NCI-H187 (cell line): ENCODE measurements at regions not wholly inside any gene's neighbourhood (a gene's known extent, or its start where the extent isn't known, plus 50 kb on each side); places are given as distances from the start of the nearest gene placed in this dataset.
"Not testable (repeated sequence)": the region's sequence is repeated elsewhere in the genome, so short reads cannot be mapped to it uniquely, and the experiment has no call there.

Experiments used
- DNase-seq, 2 experiments: peaks; one replicate each; lab custom pipeline; 2025; lab: John Stamatoyannopoulos, UW

DNA sequence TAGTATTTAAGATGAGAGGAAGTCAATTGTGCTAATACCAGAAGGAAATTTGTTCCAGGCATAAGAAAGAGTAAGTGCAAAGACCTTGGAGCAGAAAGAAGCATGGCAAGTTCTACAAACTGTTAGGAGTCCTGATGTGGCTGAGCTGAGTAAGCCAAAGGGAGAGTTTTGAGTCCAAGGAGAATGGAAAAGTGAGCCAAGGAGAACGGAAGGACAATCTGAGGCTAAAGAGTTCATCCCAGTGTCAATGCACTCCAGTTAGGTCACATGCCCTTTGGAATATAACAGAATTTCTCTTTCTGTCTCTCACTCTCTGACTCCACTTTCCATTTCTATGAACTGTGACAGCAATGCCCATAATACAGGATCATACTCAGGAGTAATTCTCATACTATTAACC lies 224.7 kb downstream of the CAAP1 start:
- DNase-seq = no peak

DNA sequence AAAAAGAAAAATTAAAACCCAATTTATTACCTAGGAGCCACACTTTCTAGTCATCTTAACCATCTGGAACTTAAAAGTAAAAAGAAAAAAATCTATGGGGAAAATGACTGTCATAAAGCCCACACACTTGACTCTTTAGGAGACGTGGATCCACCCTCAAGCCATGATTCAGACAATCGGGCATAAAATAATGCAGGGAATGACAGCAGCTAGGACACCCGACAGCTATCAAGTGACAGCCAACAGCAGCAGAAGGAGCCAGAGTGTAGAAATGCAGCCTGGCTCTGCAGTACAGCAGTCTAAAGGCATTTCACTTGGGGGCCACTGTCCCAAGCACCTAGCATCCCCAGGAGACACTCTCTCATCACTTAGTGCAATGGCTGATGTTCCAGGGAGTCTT lies 226.9 kb downstream of the CAAP1 start:
- no peak for DNase-seq

DNA sequence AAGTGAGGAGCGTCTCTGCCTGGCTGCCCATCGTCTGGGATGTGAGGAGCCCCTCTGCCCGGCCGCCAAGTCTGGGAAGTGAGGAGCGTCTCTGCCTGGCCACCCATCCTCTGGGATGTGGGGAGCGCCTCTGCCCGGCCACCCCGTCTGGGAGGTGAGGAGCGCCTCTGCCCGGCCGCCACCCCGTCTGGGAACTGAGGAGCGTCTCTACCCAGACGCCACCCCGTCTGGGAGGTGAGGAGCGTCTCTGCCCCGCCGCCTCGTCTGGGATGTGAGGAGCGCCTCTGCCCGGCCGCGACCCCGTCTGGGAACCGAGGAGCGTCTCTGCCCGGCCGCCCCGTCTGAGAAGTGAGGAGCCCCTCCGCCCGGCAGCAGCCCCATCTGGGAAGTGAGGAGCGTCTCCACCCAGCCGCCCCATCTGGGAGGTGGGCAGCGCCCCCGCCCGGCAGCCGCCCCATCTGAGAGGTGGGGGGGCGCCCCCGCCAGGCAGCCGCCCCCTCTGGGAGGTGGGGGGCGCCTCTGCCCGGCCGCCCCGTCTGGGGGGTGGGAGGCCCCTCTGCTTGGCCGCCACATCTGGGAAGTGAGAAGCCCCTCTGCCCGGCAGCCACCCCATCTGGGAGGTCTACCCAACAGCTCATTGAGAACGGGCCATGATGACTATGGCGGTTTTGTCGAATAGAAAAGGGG lies 228.4 kb downstream of the CAAP1 start:
- DNase-seq = not testable (repeated sequence)

DNA sequence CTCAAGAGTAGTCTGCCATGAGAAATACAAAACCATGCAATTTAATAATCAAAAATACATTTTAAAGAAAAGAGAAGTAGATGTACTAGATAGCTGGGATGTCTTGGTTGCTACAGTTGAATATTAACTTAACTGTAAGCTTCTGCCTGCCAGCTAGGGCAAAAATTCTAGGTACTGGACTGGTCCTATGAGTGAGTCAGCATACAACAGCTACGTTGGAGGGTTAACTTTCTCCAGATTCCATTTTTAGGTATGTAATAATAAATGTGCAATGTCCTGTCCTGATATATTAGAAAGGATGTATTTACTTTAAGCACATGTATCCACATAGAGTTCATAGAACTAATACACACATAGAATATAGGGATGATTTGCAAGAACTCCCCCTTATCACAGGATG lies 230.1 kb downstream of the CAAP1 start:
- no peak for DNase-seq

DNA sequence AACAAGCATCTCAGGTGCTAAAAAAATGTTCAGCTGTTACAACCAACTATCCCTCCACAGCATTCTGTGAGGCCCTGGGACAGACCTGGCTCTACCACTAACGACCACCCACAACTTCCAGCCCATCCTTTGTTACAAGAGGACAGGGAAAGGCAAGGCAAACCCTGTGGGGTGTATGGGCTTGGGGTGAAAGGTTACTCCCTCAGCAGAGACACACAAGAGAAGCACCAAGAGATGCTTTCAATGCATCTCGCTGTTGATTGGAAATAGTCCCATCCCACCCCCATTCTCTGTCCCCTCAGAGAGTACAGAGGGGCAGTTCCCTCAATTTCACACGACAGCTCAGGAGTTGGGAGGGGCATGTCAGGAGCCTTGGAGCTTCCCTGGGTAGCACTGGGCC lies 234.1 kb downstream of the CAAP1 start:
- no peak for DNase-seq

DNA sequence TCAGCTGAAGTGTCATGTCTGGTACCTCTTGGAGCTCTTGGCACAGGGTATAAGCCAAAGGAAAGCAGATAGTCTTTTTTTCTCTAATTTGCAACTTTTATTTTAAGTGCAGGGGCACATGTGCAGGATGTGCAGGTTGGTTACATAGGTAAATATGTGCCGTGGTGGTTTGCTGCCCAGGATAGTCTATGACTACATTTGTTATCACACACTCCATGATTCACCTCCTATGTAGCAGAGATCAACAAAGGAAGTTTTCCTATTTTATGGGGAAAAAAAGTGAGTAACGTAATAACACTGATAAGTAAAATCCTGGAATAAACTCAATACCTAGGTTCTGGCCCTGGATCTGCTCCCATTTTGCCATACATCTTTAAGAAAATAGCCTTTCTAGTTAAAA lies 234.6 kb downstream of the CAAP1 start:
- DNase-seq = no peak

DNA sequence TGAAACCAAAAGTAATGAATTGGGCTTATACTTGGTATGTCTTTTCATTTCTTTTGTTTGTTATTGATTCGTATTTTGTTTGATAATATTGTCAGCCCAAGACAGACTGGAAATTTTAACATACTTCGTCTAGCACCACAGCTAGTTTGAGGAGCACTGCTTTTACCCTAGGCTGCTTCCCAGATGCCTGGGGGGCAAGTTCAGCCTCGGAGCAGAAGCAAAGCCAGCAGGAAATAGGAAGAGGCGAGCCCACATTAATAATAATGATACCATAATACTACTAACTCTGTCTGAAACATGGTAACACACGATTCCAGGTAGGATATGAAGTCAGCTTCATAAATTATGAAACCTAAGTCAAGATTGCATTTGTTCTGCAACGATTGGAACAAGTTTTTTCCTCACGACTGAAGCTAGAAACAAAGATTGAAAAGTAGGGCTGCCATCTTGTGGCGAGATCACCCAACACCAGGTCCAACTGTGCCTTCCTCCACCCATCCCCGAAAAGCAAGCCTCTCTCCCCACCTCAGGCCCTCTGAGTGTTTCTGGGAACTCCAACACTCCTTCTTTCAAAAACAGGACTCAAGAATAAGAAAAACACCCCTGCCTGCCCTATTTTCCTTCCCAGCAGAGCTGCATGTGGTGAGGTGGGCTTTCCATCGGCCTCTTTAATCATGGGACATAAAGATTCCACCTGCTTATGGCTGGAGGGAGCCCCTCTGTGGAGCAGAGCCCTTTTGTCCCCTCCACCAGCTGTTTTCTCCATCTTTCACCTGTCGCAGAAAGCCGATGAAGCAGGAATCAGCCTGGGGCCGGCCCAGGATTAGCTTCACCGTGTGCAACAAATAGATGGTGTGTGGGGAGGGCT lies 236.4 kb downstream of the CAAP1 start:
- no peak for DNase-seq

DNA sequence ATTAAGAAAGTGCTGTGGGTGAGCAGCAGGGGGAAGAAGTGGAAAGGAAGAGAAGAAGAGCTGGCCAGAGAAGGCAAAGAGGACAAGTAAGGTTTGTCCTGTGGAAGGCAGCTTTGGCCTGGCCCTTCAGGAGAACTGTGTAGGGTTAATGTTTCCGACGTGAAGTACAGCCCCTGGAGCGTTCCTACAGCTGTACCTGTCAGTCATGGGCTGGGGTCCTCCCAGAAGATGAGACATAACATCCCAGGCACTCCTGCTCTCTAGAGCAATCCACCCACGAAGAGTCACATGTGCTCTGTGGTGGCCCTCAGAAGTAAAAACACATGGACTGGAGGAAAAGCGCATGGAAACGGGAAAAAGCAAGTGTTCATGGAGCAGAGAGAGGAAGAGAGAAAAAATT lies 237.4 kb downstream of the CAAP1 start:
- DNase-seq = no peak

DNA sequence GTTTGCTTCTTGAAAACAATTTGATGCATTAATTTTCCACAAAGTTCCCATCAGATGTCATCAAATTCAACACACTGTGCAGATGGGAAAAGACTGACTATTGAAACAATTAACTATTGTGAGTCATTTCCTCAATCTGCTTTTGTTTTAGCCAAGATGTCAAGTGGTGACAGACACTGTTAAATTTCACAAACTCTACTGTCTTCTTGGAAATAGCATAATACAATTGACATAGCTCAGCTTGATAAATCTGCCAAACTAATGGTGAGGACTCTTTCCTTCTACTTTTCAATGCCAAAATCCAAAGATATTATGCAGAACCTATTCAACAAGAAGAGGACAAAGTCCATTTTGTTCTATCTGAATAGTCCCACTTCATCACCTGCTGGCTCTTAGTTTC lies 242.3 kb downstream of the CAAP1 start:
- no peak for DNase-seq

DNA sequence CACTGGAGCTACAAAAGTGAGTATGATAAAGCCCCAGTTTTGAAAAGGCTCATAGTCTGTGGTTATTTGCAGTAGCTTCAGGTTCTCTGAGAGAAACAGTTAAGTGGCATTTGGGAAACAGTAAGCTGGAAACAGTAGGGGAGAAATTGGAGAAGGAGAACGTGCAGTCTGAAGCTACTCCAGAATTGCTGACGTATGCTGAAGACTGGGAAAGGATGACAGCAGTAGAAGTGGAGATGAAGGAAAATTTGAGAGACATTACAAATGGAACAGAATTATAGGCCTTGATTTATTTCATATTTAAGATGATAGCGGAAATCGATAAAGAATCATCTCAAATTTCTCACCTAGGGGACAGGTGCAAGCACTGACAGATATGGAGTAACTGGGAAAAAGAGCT lies 248.8 kb downstream of the CAAP1 start:
- no peak for DNase-seq

DNA sequence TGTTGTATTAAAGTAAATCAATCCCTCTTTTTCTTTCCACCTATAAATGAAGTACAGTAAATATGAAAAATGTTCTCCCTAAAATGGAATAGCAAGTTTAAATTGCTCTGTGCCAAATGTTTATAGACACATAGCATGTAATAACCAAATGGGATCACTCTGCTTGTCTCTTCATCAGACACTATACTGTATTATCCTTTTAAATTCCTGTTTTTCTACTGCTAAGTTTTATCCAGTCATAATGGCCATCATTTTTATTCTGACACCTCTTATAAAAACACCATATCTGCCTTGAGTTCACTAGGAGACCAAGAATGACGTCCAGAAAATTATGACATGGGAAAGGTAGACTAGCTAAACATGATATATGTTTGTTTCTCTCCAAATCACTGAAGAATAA lies 252.8 kb downstream of the CAAP1 start:
- no peak for DNase-seq

DNA sequence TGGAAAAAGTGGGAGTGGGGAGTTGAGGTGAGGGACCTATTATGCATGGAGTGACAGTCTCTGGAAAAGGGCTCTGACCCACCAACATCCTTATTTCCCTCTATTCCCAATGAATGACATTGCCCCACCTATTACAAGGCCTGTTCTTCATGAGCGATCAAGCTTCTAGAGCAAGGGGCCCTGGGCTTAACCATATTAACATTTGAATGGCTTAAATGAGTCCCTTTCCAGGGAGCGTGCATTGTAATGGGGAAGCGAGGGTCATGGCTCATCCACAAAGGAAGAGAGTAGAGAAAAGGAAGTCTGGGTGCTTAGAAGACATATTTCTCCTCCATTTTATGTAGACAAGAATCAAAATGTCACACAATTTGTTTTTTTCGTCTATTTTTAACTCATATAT lies 255.5 kb downstream of the CAAP1 start:
- no peak for DNase-seq

DNA sequence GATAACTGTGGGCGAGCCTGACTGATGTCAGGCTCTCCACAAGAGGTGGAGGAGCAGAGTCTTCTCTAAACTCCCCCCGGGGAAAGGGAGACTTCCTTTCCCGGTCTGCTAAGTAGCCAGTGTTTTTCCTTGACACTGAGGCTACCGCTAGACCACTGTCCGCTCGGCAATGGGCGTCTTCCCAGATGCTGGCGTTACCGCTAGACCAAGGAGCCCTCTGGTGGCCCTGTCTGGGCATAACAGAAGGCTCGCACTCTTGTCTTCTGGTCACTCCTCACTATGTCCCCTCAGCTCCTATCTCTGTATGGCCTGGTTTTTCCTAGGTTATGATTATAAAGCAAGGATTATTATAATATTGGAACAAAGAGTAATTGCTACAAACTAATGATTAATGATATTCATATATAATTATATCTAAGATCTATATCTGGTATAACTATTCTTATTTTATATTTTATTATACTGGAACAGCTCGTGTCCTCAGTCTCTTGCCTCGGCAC lies 278.7 kb downstream of the CAAP1 start:
- DNase-seq = not testable (repeated sequence)

DNA sequence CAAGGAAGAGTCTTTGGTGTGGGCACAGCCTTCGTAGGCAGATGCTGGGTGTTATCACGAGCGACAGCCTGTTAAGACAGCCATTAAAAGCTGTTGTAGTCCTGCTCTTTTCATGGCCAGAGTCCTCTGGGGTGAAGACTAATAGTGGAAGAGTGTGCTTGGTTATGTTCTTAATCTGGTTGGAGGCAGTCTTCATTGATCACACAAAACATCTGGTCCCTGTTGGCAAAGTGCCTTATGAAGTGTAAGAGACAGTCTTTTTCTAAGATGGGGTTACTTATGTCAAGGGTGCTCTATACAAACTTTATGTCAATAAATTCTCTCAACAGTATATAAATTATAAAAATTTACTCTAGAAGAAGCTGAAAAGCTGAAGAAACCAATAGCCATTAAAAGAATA lies 280.4 kb downstream of the CAAP1 start:
- no peak for DNase-seq

DNA sequence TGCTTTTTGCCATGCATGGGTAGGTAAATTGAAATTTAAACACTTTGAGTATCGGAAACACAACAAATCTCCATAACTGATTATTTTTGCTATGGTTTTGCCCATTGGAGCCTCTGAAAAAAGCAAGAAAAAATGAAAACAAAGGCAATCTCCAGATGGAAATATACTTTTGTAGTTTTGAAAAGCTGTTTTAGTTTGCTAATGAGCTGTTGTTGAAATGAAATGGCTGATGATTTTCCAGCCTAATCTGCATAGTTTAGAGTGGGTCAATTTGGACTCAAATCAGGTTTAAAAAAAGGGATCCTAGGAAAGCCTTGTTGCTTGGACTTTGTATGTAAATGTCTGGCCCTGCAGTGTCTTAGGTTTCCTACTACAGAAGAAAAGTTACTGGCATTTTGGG lies 285.8 kb downstream of the CAAP1 start:
- DNase-seq = no peak

DNA sequence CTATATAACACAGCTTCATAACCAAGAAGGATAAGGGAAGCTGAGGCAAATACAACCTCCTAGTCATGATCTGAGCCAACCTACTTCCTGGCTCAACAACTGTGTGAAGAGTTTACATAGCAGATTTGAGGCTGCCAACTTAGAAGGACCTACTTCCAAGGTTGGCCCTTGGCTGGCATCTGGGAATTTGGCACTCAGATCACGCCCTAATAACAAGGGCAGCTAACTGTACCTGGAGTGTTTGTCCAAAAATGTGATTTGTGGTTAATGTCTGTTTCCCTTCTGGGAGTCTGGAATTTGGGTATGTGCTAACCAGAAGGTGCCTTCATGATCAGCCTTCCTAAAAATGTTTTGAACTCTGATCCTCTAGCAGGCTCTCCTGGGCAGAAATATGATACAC lies 287.2 kb downstream of the CAAP1 start:
- DNase-seq = no peak

DNA sequence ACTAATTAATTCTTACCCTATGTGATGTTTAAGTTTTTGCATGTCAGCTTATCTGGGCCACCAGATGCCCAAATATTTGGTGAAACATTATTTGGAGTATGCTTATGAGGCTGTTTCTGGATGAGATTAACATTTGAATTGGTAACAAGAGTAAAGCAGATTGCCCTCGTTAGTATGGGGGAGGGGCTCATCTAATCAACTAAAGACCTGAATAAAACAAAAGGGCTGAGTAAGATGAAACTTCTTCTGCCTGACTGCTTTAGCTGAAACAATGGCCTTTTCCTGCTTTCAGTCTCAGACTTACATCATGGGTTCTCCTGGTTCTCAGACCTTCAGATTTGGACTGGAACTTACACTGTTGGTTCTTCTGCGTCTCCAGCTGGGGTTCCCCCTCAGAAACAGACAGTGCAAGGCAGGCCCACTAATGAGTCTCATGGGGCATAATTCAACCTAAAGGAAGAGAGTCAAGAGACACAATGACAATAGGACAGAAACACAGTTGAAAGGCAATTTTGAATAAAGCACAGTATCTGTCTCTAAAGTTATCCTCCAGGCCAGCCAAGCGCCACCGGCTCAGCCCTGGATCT lies 288.4 kb downstream of the CAAP1 start:
- no peak for DNase-seq

DNA sequence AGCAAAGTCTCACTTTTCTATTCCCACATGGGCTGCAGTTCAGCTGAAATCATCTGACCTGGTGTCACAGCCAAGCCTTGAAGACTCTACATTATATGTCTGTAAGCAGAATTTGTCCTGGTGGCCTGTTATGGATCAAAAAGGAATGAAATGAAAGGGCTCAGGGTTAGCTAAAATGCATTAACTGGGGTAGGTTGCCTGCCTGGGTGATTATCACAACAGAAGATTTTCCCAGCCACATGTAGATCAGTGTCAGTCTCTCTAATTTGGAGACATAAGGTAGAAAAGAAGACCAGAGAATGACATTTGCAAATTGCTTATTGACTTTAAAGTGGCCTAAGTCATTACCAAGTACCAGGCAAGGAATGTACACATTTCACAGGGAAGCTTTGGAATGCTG lies 289.0 kb downstream of the CAAP1 start:
- no peak for DNase-seq

DNA sequence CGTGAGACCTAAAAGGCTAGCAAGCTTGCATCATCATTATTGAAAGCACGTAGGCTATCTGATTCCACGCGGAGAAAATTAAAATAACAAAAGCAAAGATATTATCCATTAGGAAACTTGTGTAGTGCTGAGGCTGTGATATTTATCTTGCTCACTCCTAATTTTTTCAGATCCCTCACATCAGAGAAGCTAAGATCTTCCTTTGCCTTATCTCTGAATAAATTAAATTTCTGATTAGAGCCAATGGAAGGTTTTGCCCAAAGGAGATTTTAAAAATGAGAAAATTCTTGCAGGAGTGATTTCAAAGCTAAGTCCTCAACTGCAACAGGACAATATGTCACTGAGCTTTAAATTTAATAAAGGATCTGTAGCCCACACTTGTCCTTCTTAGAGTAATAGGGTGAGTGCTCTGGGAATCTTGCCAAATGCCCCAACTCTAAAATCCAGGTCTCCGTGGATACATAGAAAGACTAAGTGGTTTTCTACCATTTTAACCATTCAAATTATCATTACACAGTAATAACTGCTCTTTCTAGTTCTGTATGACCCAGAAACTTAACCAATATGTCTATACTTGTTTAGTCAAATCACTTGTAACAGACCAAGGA lies 295.0 kb downstream of the CAAP1 start:
- peak in 1 of 2 experiments; percentile 2 for DNase-seq

DNA sequence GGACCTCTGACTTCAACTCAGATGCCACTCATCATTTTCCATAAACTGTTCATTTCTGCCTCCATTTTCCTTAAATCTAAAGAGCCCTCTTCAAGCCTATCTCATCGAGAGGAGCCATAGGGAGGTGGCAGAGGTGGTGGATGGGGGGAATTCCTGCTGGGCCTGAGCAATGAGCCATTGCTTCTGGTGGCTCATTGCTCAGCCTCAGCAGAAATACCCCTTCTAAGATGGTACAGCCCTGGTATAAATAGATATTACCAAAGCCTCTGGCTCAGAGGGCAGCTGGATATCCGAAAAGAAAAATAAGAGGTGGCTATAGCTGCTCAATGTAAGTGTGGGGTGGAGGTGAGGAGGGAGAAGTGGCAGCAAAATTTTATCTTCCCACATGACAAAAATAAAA lies 313.5 kb downstream of the CAAP1 start:
- no peak for DNase-seq

DNA sequence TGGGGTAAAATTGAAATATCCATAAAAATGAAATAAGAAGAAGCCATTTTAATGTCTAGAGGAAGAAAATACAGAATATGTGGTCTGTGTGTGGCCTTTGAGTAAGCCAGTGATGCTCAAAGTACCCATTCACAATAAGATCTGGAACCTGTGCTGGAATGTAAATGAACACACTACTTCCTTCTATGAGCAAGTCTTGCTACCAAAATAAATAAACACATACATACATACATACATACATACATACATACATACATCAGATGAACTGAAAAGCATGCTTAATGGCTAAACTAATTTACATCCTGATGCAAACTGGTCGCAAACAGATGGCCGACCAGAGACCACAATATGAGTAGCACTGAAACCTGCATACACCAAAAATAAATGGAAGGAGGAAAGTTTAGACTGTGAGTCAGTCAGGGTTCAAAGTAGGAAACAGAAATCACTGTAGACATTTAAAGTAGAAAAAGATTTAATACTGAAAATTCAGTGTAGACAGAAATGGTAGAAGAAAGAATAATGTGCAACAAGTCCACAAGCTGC lies 317.6 kb downstream of the CAAP1 start:
- DNase-seq = no peak

DNA sequence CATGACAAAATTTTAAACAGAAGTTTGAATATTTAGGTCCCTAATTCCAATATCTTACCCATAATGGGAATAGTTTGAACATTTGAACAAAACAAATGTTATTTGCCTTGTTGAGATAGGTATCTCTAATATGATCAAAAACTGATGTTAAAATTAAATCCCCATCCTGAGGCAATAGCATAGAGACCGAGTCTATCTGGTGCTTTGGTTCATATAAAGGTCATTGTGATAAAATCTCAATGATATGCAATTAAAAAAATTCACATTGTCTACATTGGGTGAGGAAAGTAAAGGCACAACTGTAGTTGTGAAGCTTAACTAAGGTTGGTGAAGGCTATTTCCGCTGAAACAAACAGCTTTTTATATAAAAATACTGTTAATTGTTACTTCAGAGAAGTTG lies 318.3 kb downstream of the CAAP1 start:
- DNase-seq = no peak
